ENCODE measurements at regions not wholly inside any gene's neighbourhood (a gene's known extent, or its start where the extent isn't known, plus 50 kb on each side); places are given as distances from the start of the nearest gene placed in this dataset.

DNA sequence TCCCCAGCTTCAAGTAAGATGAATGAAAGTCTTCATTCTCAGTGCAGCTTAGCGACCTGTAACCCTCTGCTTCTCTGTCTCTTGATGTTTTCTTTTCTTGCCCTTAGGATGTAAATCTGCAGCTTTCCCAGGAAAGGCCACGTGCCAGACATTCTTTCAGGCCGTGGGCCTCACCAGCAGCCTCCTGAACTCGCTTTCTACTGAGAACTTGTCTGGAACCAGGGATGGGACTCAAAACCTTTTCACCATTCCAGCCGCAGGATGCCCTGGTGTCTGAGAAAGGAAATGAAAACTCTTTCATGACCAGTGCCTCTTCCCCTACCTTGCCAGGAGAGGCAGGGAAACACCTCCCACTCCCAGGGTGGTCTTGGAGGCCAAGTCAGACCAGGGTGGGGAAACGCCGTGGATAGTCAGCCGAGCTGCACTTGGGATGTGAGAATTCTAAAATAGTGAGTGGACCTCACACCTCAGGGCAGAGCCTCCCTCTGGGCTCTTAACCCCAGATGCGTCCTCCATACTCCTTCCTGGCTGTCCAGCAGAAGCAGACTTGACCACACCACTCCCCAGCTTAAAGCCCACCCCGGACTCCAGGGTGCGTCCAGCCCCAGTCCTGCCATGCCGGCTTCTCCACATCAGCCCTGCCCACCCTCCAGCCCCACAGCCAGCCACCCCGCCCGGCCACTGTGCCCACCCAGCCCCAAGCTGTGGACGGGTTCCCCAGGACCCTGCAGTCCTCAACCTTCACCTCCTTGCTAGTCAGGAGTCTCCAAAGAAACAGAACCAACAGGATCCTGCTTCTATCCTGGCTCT is 115.5 kb downstream of the TWIST2 start:
- H3K27ac ChIP-seq (ENCODE audit: low read length), result no peak overlapping the region
- H3K79me2 ChIP-seq (ENCODE audit: low read length), result no peaks in the 10 kb centered on the region
- H3K9me3 ChIP-seq (replicated peaks; ENCODE audit: insufficient read depth, low read length), result no peaks in the 10 kb centered on the region
- H3K9me2 ChIP-seq (replicated peaks; ENCODE audit: insufficient read depth, low read length), result no peaks in the 10 kb centered on the region
- H3K36me3 ChIP-seq (replicated peaks; ENCODE audit: insufficient read depth, low read length), result no peaks in the 10 kb centered on the region
- no peaks in the 10 kb centered on the region for H3F3A ChIP-seq (ENCODE audit: insufficient read depth, low read length)
- H3K27me3 ChIP-seq (replicated peaks; ENCODE audit: insufficient read depth, low read length), result 0 out of 2 replicates have a peak, but pooled peaks cover 6% of the 10 kb centered on the region
- no peaks in the 10 kb centered on the region for H4K20me1 ChIP-seq (ENCODE audit: insufficient read depth, low read length)
- H3K4me2 ChIP-seq (ENCODE audit: low read depth, low read length), result no peak overlapping the region
- no peak for DNase-seq
- TF ChIP-seq EZH2phosphoT487 (IDR thresholded peaks at IDR 0.05; ENCODE audit: low read length) (no peak), EZH2 (optimal IDR thresholded peaks at IDR 0.05; ENCODE audit: low read depth, low read length) (no peak)
- TF ChIP-seq, protein P1, sequence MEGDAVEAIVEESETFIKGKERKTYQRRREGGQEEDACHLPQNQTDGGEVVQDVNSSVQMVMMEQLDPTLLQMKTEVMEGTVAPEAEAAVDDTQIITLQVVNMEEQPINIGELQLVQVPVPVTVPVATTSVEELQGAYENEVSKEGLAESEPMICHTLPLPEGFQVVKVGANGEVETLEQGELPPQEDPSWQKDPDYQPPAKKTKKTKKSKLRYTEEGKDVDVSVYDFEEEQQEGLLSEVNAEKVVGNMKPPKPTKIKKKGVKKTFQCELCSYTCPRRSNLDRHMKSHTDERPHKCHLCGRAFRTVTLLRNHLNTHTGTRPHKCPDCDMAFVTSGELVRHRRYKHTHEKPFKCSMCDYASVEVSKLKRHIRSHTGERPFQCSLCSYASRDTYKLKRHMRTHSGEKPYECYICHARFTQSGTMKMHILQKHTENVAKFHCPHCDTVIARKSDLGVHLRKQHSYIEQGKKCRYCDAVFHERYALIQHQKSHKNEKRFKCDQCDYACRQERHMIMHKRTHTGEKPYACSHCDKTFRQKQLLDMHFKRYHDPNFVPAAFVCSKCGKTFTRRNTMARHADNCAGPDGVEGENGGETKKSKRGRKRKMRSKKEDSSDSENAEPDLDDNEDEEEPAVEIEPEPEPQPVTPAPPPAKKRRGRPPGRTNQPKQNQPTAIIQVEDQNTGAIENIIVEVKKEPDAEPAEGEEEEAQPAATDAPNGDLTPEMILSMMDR (IDR thresholded peaks at IDR 0.05; ENCODE audit: low read length), result no peak
- no peak overlapping the region for H3K4me3 ChIP-seq (ENCODE audit: low read length)
- H3K4me1 ChIP-seq (ENCODE audit: low read length), result no peaks in the 10 kb centered on the region
- no peak overlapping the region for H3K9ac ChIP-seq (ENCODE audit: low read length)
- H2AFZ ChIP-seq (ENCODE audit: low read length), result no peak overlapping the region

GRCh38 chr2:238963971-238964328 is 116.1 kb downstream of the TWIST2 start:
- no peaks in the 10 kb centered on the region for H3F3A ChIP-seq (ENCODE audit: insufficient read depth, low read length)
- TF ChIP-seq, protein P1 (IDR thresholded peaks at IDR 0.05; ENCODE audit: low read length), result no peak
- no peak for TF ChIP-seq EZH2 (optimal IDR thresholded peaks at IDR 0.05; ENCODE audit: low read depth, low read length)
- TF ChIP-seq EZH2phosphoT487 (IDR thresholded peaks at IDR 0.05; ENCODE audit: low read length), result no peak
- no peak overlapping the region for H2AFZ ChIP-seq (ENCODE audit: low read length)
- no peaks in the 10 kb centered on the region for H3K9me2 ChIP-seq (replicated peaks; ENCODE audit: insufficient read depth, low read length)
- H3K27me3 ChIP-seq (replicated peaks; ENCODE audit: insufficient read depth, low read length), result peaks cover 6% of the 10 kb centered on the region; the same call in 1 of the 2 replicates
- H4K20me1 ChIP-seq (ENCODE audit: insufficient read depth, low read length), result no peaks in the 10 kb centered on the region
- H3K36me3 ChIP-seq (replicated peaks; ENCODE audit: insufficient read depth, low read length), result no peaks in the 10 kb centered on the region
- no peaks in the 10 kb centered on the region for H3K79me2 ChIP-seq (ENCODE audit: low read length)
- DNase-seq, result no peak
- H3K9ac ChIP-seq (ENCODE audit: low read length), result no peak overlapping the region
- no peak overlapping the region for H3K4me3 ChIP-seq (ENCODE audit: low read length)
- H3K4me1 ChIP-seq (ENCODE audit: low read length), result no peaks in the 10 kb centered on the region
- no peaks in the 10 kb centered on the region for H3K9me3 ChIP-seq (replicated peaks; ENCODE audit: insufficient read depth, low read length)
- H3K27ac ChIP-seq (ENCODE audit: low read length), result no peak overlapping the region
- no peak overlapping the region for H3K4me2 ChIP-seq (ENCODE audit: low read depth, low read length)

DNA sequence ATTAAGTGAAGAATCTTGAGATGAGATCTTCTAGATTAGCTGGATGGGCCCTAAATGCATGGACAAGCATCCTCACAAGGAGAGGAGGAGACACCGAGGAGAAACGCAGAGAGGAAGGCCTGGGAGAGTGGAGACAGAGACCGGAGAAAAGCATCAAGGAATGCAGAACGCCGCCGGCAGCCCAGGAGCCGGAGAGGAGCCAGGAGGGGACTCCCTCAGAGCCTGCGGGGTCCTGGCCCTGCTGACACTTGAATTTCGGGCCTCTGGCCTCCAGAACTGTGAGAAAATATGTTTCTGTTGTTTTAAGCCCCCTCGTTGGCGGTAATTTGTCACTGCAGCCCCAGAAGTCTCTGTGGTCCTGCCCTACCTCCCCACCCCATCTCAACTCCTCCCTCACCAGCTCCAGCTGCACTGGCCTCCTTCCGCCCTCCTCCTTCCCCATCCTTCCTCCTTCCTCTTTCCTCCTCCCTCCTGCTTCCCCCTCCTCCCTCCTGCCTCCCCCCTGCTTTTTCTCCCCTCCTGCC is 116.7 kb downstream of the TWIST2 start:
- Histone ChIP-seq H3K27me3 (replicated peaks; ENCODE audit: insufficient read depth, low read length) (peaks cover 9% of the 10 kb centered on the region; the same call in 1 of the 2 replicates), H3K27ac (ENCODE audit: low read length) (no peak overlapping the region), H3K4me1 (ENCODE audit: low read length) (no peaks in the 10 kb centered on the region), H3K36me3 (replicated peaks; ENCODE audit: insufficient read depth, low read length) (no peaks in the 10 kb centered on the region), H2AFZ (ENCODE audit: low read length) (no peak overlapping the region), H3K4me3 (ENCODE audit: low read length) (no peak overlapping the region), H3K9ac (ENCODE audit: low read length) (no peak overlapping the region), H3K79me2 (ENCODE audit: low read length) (no peaks in the 10 kb centered on the region), H3K9me2 (replicated peaks; ENCODE audit: insufficient read depth, low read length) (no peaks in the 10 kb centered on the region), H3K9me3 (replicated peaks; ENCODE audit: insufficient read depth, low read length) (no peaks in the 10 kb centered on the region), H4K20me1 (ENCODE audit: insufficient read depth, low read length) (no peaks in the 10 kb centered on the region), H3K4me2 (ENCODE audit: low read depth, low read length) (no peak overlapping the region), H3F3A (ENCODE audit: insufficient read depth, low read length) (no peaks in the 10 kb centered on the region)
- DNase-seq, result no peak
- TF ChIP-seq EZH2phosphoT487 (IDR thresholded peaks at IDR 0.05; ENCODE audit: low read length) (no peak), EZH2 (optimal IDR thresholded peaks at IDR 0.05; ENCODE audit: low read depth, low read length) (no peak)
- TF ChIP-seq, protein P1 (IDR thresholded peaks at IDR 0.05; ENCODE audit: low read length), result no peak

Measured in MM.1S (cell line).